SK-N-DZ (cell line): ENCODE measurements at regions not wholly inside any gene's neighbourhood (a gene's known extent, or its start where the extent isn't known, plus 50 kb on each side); places are given as distances from the start of the nearest gene placed in this dataset.

ENCODE experiments used
- DNase-seq: peaks from one replicate; pipeline ENCODE4 v3.0.0-alpha.2; 2015; ENCODE audit warnings: low spot score

GRCh38 chr5:74290634-74291241 lies 349.8 kb downstream of the ENC1 start:
- no peak for DNase-seq

DNA sequence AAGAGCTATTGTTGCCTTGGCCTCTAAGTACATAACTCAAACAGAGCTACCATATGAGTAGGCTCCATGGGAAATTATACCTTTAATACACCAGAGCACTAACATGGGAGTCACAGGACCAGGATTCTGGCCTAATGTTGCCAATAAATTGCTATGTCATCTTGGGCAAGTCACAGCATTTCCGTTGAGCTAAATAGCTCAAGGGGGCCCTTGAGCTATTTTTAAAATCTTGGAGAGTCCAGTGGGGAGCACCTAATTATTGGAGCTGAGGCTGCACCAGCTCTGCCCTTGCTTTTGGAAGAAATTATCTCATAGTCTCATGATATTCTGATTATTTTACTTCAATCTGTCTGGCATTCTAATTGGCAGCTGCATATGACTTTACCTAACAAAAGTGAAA lies 350.8 kb downstream of the ENC1 start:
- no peak for DNase-seq

GRCh38 chr5:74289238-74289637 lies 351.3 kb downstream of the ENC1 start:
- DNase-seq, result no peak

DNA sequence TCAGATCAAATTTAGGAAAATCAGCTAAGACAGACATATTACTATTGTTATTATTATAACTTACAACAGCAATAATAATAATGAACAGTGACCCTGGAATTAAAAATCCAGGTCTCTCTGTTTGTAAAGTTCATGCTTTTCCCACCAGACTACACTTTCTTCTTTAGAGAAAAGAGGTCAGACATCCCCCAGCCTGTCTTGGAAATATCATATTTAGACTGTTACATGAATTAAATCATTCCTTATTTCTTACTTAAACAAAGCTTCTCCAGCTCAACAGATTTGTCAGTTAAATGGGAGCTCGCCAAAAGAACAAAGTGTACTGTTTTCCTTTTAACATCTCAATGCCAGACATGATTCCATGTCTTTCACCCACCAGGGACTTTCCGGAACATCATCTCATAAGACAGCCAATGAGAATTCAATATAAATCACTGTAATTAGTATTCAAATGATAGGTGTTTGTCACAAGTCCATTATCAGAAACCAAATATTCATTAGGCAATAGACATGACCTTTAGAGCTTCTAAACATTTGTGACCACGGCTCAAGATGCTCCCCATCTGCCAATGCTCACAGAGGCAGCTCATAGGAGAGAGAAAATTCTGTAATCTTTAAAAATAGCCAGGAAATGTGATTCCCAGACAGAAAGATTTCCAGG lies 351.9 kb downstream of the ENC1 start:
- no peak for DNase-seq

DNA sequence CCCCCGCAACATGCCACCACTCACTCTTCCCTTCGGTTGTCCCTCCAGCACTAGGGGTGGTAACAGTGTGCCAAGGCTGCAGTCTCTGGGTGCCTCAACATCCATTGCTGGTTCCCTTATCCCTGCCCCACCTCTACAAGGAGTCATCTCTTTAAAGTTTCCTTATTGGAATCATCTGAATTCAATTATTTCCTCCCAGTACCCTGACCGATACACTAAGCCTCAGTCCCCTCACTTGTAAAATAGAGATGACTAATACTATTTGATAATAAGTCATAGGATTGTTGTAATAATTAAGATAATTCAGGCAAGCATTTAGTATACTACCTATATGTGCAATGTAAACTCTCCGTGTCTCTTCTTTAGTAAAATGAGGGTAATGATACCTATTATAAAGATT lies 352.5 kb downstream of the ENC1 start:
- DNase-seq, result no peak

- DNase-seq, result peak; percentile 62
These were observed 353.5 kb downstream of the ENC1 start for GRCh38 chr5:74286734-74287695.

DNA sequence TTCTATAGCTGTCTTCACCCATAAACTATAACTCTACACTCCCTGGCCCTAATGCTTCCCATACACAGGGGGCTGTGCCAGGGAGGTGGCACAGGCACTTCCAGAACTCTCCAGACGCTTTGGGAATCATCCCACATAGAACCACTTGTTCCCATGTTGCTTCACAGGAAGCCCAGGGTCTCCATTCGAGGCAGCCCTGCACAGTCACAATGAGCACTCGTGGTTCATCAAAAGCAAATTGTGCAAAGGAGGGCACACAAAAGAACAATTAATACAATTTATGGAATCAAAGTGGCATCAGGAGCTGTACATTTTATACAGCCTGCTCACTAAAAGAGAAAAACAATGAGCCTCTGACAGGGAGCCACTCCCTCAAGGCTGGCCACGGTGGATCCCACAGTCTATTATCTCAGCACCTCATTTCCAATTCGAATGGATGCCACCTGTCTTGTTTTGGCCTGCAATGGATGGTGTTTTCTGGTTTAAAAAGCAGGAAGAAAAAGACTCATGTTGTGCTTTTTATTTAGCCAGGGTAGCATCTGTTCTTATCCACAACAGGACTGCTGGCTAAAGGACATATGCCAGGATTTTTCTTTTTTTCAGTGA lies 354.8 kb downstream of the ENC1 start:
- no peak for DNase-seq

DNA sequence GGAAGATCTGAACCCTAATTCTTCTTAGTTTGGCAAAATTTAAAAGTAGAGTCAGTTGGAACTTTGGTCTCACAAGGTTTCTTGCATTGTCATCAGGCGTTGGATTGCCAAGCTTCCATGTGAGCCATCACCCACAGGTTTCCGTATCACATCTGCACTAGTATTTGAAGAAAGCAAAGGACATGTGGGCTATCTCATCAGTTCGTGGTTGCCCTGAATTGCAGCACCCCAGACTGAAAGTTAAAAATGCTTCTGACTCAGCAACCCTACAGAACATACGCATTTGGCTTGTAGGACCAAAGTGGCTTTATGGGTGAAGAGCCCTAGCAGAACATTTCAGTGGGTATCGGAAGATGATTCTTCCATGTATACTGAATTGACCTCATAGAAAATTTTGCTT lies 358.0 kb downstream of the ENC1 start:
- DNase-seq, result no peak

- no peak for DNase-seq
These were observed 359.4 kb downstream of the ENC1 start for GRCh38 chr5:74281166-74281565.

GRCh38 chr5:74280306-74280705 lies 360.2 kb downstream of the ENC1 start:
- no peak for DNase-seq

GRCh38 chr5:74279244-74279643 lies 361.3 kb downstream of the ENC1 start:
- no peak for DNase-seq

DNA sequence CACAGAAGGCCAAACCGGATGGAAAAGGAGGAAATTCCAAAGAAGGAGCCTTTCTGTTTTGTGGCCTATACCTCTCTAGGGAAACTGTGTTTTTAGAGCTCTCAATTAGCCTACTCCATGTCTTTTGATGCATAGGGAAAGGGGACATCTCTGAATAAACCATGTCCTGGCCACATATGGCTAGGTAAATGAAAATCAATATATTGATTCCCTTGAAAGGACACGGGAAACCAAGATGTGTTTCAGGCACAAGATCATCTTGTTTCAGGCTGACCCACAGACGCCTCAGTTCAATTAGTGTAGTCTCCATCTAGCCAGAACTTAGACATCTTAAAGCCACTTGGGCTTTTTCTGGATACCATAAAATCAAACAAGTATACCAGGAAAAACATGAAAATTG lies 363.1 kb downstream of the ENC1 start:
- no peak for DNase-seq

GRCh38 chr5:74275171-74275992 lies 365.1 kb downstream of the ENC1 start:
- no peak for DNase-seq

DNA sequence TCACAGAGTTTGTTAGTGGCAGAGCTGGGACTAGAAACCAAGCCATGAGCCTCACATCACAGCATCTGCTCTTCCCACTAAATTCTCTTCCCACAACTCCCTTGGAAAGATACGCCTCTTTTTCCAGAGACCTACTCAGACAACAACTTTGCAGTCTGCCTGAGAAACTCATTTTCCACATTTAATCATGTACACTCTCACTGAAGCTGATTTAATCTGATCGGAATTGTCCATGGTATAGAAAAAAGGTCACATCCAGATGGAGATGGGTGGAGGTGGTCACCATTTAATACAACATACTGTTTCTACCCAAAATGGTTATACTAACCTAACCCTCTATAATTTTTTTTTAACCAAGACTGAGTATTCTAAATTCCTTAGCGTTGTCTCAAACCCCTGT lies 366.2 kb downstream of the ENC1 start:
- no peak for DNase-seq

DNA sequence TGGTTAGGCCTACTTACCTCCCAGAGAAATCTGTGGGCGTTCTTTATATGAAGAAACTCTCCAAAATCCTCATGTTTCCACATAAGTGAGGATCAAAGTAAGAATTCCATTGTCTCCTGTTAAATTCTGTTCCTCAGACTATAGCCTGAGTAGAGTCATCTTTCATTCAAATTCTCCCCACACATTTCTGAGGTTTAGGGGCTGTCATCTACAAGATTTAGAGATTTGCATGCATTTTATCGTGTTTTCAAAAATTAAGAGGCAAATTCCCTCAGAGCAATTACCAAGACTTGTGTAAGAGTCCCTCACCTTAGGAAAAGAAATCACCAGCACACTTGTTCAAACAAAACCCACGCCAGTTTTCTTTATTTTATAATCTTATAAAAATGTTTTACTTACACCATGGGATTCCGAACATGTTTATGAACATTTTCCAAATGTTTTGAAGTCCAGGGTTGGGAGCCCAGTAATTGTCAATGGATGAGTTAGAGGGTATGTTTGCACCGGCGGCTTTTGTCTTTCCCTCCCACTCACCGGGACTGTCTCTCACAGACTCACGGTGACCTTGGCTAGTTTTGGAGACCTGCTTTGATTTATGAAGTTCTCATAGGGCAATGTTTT lies 367.6 kb downstream of the ENC1 start:
- no peak for DNase-seq

- no peak for DNase-seq
These were observed 368.3 kb downstream of the ENC1 start for GRCh38 chr5:74272024-74272775.

DNA sequence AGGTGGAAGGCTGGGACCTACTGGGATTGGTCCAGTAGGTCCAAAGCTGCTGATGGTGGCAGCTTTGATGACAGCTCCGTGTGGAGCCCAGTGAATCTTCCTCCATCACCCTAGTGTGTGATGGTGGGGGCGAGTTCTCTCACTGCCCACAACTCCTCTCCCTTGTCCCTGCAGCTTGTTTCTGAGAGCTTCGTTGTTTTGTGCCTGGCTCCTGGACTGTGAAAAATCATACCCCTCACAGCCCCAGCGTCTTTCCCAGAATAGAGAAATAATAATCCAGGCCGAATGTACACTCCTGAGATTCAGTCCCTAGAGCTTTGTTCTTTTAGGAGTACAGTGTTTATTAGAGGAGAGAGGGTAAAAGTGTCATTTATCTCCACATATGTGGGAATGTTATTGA lies 372.2 kb downstream of the ENC1 start:
- DNase-seq, result no peak

DNA sequence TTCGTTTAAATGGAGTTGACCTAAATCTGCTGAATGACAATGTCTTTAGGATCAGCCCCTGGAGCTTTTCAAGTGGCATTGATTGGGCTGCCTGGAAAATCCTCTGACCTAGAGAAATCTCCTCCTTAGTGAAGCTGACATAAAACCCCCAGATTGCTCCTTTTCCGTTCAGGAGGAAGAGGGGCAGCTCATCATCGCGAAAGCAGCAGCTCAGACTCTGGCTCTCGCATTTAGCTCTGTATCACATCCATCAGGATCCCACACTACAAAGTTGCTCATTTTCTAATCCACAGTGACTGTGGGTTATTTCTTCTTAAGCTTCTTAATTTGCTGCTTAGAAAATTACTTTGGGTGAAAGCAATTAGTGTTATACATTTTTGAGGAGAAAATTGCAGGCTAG lies 373.7 kb downstream of the ENC1 start:
- DNase-seq, result no peak

DNA sequence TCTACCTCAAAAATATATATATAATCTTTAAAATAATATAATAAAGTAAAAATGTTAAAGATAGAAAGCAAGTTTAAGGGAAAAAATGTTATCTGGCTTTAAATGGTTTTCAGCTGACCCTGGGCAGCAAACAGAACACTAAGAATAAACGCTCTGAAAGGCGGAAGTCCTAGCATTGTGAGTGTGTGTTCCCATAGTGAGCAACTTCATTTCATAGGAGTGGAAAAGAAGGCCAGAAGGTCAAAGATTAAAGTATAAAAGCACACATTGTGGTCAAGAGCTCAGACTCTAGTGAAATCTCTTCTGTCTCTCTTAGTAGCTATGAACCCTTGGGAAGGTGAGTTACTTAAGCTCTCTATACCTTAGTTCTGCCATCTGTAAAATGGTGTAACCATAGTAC lies 374.4 kb downstream of the ENC1 start:
- no peak for DNase-seq
